ENCODE measurements at regions not wholly inside any gene's neighbourhood (a gene's known extent, or its start where the extent isn't known, plus 50 kb on each side); places are given as distances from the start of the nearest gene placed in this dataset.

GRCh38 chrX:81542255-81542654, 340.4 kb downstream of the SH3BGRL start:
- TF ChIP-seq REST (IDR thresholded peaks at IDR 0.05; ENCODE audit: insufficient read depth in 1 of 2, low read depth in 2 of 2, low read length in 1 of 2) (no peak), CTCF (IDR thresholded peaks at IDR 0.05) (no peak), POLR2AphosphoS5 (IDR thresholded peaks at IDR 0.05; ENCODE audit: low read depth, low read length) (no peak), TCF7L2 (IDR thresholded peaks at IDR 0.05; ENCODE audit: low read depth, low read length) (no peak), SIN3A (IDR thresholded peaks at IDR 0.05; ENCODE audit: borderline replicate concordance, insufficient read depth, low read depth, low read length) (no peak)
